ENCODE measurements at regions not wholly inside any gene's neighbourhood (a gene's known extent, or its start where the extent isn't known, plus 50 kb on each side); places are given as distances from the start of the nearest gene placed in this dataset.

DNA sequence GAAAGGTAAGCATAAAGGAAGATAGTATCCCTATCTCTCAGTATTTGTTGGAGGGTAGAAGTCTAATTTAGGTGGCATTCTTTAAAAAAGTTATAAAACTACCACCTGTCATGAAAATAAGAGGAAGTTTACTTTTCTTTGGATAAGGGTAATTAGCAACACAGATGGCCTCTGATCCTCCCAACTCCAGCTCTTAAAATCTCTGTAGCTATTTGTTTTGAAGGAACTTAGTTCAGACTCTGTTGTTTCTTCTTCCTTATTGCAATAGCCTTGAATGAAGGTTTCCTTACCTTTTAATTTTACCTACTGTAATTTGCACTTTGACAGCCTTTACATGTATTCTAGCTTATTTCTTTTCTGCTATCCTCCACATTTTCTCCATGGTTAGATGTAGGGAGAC lies 1261.3 kb downstream of the RAPGEF2 start:
- TF ChIP-seq, protein P1, sequence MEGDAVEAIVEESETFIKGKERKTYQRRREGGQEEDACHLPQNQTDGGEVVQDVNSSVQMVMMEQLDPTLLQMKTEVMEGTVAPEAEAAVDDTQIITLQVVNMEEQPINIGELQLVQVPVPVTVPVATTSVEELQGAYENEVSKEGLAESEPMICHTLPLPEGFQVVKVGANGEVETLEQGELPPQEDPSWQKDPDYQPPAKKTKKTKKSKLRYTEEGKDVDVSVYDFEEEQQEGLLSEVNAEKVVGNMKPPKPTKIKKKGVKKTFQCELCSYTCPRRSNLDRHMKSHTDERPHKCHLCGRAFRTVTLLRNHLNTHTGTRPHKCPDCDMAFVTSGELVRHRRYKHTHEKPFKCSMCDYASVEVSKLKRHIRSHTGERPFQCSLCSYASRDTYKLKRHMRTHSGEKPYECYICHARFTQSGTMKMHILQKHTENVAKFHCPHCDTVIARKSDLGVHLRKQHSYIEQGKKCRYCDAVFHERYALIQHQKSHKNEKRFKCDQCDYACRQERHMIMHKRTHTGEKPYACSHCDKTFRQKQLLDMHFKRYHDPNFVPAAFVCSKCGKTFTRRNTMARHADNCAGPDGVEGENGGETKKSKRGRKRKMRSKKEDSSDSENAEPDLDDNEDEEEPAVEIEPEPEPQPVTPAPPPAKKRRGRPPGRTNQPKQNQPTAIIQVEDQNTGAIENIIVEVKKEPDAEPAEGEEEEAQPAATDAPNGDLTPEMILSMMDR (IDR thresholded peaks at IDR 0.05): no peak

DNA sequence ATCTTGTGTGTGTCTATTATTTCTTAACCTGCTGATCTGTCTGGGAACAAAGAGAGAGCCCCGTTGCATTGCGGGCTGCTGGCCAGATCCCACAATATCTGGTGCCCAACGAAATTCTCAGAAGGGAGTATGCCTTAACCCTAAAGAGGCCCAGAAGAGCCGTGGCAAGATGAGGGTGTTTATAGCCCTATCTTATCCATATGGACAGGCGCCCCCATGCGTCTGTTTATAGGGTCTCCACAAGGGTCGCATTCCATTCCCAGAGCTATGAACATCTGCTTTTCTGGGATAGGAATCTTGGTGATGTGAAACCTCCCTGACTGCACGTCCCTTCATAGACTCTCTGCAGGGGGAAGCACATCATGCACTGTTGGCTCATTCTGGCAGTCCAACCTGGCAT lies 1262.5 kb downstream of the RAPGEF2 start:
- TF ChIP-seq, protein P1 (IDR thresholded peaks at IDR 0.05): 0 out of 2 replicates have a peak, but pooled peaks have one; percentile 22

DNA sequence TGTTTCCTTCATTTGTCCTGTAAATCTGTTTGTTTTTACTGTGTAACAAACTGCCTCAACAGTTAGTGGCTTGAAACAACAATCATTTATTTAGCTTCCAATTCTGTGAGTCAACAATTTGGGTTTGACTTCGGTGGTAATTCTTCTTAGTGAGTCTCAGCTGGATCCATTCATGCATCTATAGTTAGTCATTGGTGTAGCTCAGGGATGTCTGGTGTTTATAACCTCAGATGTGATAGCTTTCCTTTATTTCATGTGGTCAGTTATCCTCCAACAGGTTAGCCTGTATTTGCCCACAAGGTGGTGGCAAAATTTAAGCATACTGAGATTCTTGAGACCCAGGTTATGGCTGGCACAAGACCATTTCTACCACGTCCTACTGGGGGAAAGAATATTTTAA lies 1267.2 kb downstream of the RAPGEF2 start:
- TF ChIP-seq, protein P1 (IDR thresholded peaks at IDR 0.05): peak; percentile 34; the same call in 1 of the 2 replicates

DNA sequence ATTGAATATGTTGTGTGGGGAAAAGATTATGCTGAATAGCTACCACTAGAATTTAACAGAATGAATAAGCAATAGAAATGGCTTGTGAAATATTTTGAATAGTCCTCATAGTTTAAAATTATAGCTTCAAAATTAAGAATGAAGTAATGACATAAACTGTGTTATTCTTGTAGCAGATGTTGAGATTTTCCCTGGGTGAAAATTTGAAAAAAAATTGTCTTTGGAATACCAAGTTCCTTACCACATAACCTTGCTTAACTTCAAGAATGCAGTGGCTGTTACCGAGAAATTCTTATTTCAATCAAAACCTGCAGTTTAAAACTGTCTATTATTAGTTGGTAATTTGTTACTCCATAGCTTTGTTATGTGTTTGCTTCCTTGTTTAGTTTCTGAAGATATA lies 1268.6 kb downstream of the RAPGEF2 start:
- TF ChIP-seq, protein P1 (IDR thresholded peaks at IDR 0.05): no peak

DNA sequence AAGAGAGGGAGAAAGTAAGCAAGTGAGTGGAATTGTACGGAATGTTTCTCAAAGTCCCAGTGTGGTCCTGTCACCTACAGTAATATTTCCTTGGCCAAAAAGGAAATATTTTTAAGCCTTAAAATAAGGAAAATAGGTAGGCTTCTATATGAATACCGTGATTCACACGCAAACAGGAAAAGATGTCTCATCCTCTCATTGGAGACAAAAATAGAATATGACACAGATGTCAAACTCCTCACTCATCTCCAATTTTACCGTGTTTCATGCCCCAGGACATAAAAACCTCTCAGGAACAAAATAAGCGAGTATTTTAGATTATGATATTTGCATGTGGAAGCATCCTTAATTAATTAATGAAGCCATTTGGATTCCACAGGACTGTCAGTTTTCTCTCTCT lies 1269.5 kb downstream of the RAPGEF2 start:
- TF ChIP-seq, protein P1 (IDR thresholded peaks at IDR 0.05): no peak

DNA sequence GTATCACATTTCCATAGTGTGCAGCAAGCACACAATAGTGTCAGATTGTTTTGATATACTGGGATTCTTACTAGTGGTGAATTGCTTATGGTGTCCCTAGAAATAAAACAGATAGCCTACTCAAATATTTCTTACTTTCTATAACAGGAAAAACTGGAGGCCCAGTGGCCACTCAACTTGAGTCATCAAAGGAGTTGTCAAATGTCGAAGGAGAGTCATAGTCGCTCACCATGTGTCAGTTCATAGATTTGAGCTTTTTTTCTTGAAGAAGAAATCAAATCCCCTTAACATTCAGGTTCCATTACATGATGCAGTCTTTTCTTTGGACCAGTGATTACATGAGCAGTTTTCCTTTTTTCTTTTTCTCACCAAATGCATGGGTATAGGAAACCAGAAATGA lies 1271.0 kb downstream of the RAPGEF2 start:
- TF ChIP-seq, protein P1 (IDR thresholded peaks at IDR 0.05): no peak

DNA sequence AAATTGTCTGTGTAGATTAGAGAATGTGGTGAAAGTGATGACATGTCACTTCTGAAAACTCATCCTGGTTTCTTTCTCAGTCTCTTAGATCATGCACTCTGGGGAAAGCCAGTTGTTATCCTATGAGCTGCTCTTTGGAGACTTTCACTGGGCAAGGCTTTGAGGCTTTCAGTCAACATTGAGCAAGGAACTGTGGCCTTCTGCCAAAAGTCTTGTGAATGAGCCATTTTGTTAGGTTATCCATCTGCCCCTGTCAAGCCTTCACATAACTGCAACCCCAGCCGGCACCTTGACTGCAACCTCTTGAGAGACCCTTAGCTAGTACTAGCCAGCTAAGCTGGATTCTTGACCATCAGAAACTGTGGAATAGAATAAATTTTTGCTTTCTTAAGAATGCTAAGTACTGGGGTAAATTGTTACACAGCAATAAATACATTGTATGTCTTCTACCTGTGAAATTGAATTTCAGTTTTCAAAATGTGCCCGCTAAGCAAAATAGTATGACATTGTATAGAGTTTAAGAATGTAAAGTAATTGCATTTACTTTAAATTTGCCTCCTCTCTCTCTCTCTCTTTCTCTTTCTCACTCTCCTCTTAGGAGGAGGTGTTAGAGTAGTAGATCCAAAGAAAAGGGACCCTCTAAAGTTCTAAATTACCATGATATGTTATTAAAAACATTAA lies 1273.0 kb downstream of the RAPGEF2 start:
- TF ChIP-seq, protein P1 (IDR thresholded peaks at IDR 0.05): no peak

DNA sequence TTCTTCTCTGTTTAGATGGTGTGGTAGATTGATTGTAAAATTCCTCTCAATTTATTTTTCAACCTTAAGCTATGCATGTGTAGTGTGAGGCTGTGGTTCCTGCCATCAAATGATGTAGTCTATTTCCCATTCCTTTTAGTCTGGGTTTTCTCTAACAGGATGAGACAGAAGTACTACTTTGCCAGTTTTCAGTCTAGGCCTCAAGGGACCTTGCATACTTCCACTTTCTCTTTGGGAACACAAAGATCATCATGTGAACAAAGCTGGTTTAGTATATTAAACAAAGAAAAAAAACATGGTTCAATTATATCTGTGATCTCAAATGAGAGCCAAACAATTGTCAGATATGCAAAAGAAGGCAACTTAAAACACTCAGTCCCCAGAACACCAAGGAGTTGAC lies 1284.0 kb downstream of the RAPGEF2 start:
- TF ChIP-seq, protein P1 (IDR thresholded peaks at IDR 0.05): no peak
